ENCODE measurements at regions not wholly inside any gene's neighbourhood (a gene's known extent, or its start where the extent isn't known, plus 50 kb on each side); places are given as distances from the start of the nearest gene placed in this dataset.

- TF ChIP-seq CTCF (IDR thresholded peaks at IDR 0.05): no peak
- TF ChIP-seq CBX2 (IDR thresholded peaks at IDR 0.05; ENCODE audit: borderline replicate concordance, low read depth): no peak
- no peak for TF ChIP-seq RCOR1 (IDR thresholded peaks at IDR 0.05; ENCODE audit: low read depth, low read length)
These were observed 361.6 kb upstream of the SHH start for GRCh38 chr7:156173748-156174353.
